GM12878 (cell line): ENCODE measurements at regions not wholly inside any gene's neighbourhood (a gene's known extent, or its start where the extent isn't known, plus 50 kb on each side); places are given as distances from the start of the nearest gene placed in this dataset.

Source experiments
- BACH1 ChIP-seq: fragments of 450-650 bp; IDR thresholded peaks from 2 replicates; pipeline ENCODE4 v1.6.1; 2017; ENCODE audit warnings: mild to moderate bottlenecking, borderline replicate concordance
- CREM ChIP-seq: IDR thresholded peaks from 2 replicates; pipeline ENCODE4 v1.6.1; 2014; ENCODE audit warnings: antibody characterized with exemption, low read depth
- CUX1 ChIP-seq: IDR thresholded peaks from 2 replicates; pipeline ENCODE4 v1.6.1; 2012; ENCODE audit warnings: improper control_type of control experiment, low read depth, low read length; ENCODE audit not compliant: insufficient replicate concordance
- EGR1 ChIP-seq, 2 experiments: IDR thresholded peaks; 1 replicate in 1 of 2; 2 replicates in 1 of 2; pipeline ENCODE4 v1.6.1; 2011 to 2012; ENCODE audit warnings: low read depth in 2 of 2, low read length in 2 of 2, borderline replicate concordance in 1 of 2, mild to moderate bottlenecking in 1 of 2, moderate library complexity in 1 of 2
- EZH2 ChIP-seq: IDR thresholded peaks from 2 replicates; pipeline ENCODE4 v1.6.1; 2012; ENCODE audit warnings: low read depth, mild to moderate bottlenecking, control low read depth, inconsistent platforms, low read length, borderline replicate concordance; ENCODE audit not compliant: control insufficient read depth
- HCFC1 ChIP-seq: fragments of 150-350 bp; IDR thresholded peaks from 2 replicates; pipeline ENCODE4 v1.6.1; 2014; ENCODE audit warnings: low read length
- MEF2B ChIP-seq: fragments of 450-650 bp; IDR thresholded peaks from 2 replicates; pipeline ENCODE4 v1.6.1; 2018; ENCODE audit warnings: mild to moderate bottlenecking, moderate library complexity; ENCODE audit not compliant: partially characterized antibody, poor library complexity, severe bottlenecking
- RB1 ChIP-seq: fragments of 450-650 bp; formaldehyde crosslinking; IDR thresholded peaks from 2 replicates; pipeline ENCODE4 v1.6.1; 2017; ENCODE audit warnings: mild to moderate bottlenecking, borderline replicate concordance
- SIX5 ChIP-seq: IDR thresholded peaks from 2 replicates; pipeline ENCODE4 v1.6.1; 2011; ENCODE audit warnings: mild to moderate bottlenecking, low read depth, low read length, moderate library complexity; ENCODE audit not compliant: severe bottlenecking
- SMAD1 ChIP-seq: fragments of 450-650 bp; IDR thresholded peaks from 2 replicates; pipeline ENCODE4 v1.6.1; 2018; ENCODE audit warnings: mild to moderate bottlenecking, low read depth; ENCODE audit not compliant: partially characterized antibody
- SP1 ChIP-seq: IDR thresholded peaks from one replicate; pipeline ENCODE4 v1.6.1; 2011; ENCODE audit warnings: low read depth, low read length
- TCF7 ChIP-seq: IDR thresholded peaks from 2 replicates; pipeline ENCODE4 v1.6.1; 2014; ENCODE audit warnings: antibody characterized with exemption, borderline replicate concordance
- ZNF217 ChIP-seq: fragments of 450-650 bp; IDR thresholded peaks from 2 replicates; pipeline ENCODE4 v1.6.1; 2017; ENCODE audit warnings: antibody characterized with exemption, mild to moderate bottlenecking
- TF ChIP-seq, protein P1 (sequence below): IDR thresholded peaks from 2 replicates; pipeline ENCODE4 v1.6.1; 2011; ENCODE audit warnings: mild to moderate bottlenecking, low read depth, low read length, moderate library complexity; ENCODE audit not compliant: insufficient replicate concordance

GRCh38 chr15:98169551-98169950 lies 209.0 kb downstream of the ARRDC4 start (continued):
- TF ChIP-seq CUX1 = no peak
- no peak for TF ChIP-seq CREM
- no peak for TF ChIP-seq ZNF217
- TF ChIP-seq SMAD1 = no peak
- TF ChIP-seq MEF2B = no peak
- no peak for TF ChIP-seq RB1
- no peak for TF ChIP-seq SIX5
- no peak for TF ChIP-seq SP1
- TF ChIP-seq, protein P1, sequence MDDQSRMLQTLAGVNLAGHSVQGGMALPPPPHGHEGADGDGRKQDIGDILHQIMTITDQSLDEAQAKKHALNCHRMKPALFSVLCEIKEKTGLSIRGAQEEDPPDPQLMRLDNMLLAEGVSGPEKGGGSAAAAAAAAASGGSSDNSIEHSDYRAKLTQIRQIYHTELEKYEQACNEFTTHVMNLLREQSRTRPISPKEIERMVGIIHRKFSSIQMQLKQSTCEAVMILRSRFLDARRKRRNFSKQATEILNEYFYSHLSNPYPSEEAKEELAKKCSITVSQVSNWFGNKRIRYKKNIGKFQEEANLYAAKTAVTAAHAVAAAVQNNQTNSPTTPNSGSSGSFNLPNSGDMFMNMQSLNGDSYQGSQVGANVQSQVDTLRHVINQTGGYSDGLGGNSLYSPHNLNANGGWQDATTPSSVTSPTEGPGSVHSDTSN = no peak
- TF ChIP-seq HCFC1 = no peak
- no peak for TF ChIP-seq TCF7
- TF ChIP-seq EGR1 (IDR thresholded peaks at IDR 0.05; ENCODE audit: borderline replicate concordance in 1 of 2, low read depth in 2 of 2, low read length in 2 of 2) = no peak
- TF ChIP-seq BACH1 = no peak
- no peak for TF ChIP-seq EZH2
